HG02642 (cell line): ENCODE measurements at regions not wholly inside any gene's neighbourhood (a gene's known extent, or its start where the extent isn't known, plus 50 kb on each side); places are given as distances from the start of the nearest gene placed in this dataset.
"Not testable (repeated sequence)": the region's sequence is repeated elsewhere in the genome, so short reads cannot be mapped to it uniquely, and the experiment has no call there.

Source experiments
- ATAC-seq: cut with Tn5 transposase; IDR thresholded peaks from one replicate; pipeline ENCODE4 v1.9.1; 2021; ENCODE audit warnings: mild to moderate bottlenecking; ENCODE audit not compliant: unreplicated experiment, poor library complexity

GRCh38 chr2:107093426-107093957, 207.5 kb upstream of the ST6GAL2 start:
- no peak for ATAC-seq

- no peak for ATAC-seq
Observed at GRCh38 chr2:107094450-107094986, 208.6 kb upstream of the ST6GAL2 start.

- no peak for ATAC-seq
Observed at GRCh38 chr2:107102176-107102575, 216.2 kb upstream of the ST6GAL2 start.

GRCh38 chr2:107107351-107107750, 221.4 kb upstream of the ST6GAL2 start:
- ATAC-seq, result no peak

- no peak for ATAC-seq
Observed at GRCh38 chr2:107108556-107108955, 222.6 kb upstream of the ST6GAL2 start.

GRCh38 chr2:107111623-107112022, 225.7 kb upstream of the ST6GAL2 start:
- no peak for ATAC-seq

GRCh38 chr2:107112561-107112960, 226.6 kb upstream of the ST6GAL2 start:
- ATAC-seq, result no peak

- no peak for ATAC-seq
Observed at GRCh38 chr2:107128381-107128780, 242.4 kb upstream of the ST6GAL2 start.

- ATAC-seq, result peak; percentile 94
Observed at GRCh38 chr2:107132070-107132469, 246.1 kb upstream of the ST6GAL2 start.

GRCh38 chr2:107132746-107133145, 246.8 kb upstream of the ST6GAL2 start:
- no peak for ATAC-seq

GRCh38 chr2:107133412-107133811, 247.4 kb upstream of the ST6GAL2 start:
- ATAC-seq, result no peak

- no peak for ATAC-seq
Observed at GRCh38 chr2:107136733-107137132, 250.8 kb upstream of the ST6GAL2 start.

GRCh38 chr2:107137706-107138105, 251.7 kb upstream of the ST6GAL2 start:
- ATAC-seq, result no peak

- ATAC-seq, result no peak
Observed at GRCh38 chr2:107146181-107146580, 260.2 kb upstream of the ST6GAL2 start.

GRCh38 chr2:107146645-107147044, 260.7 kb upstream of the ST6GAL2 start:
- ATAC-seq, result not testable (repeated sequence)

- ATAC-seq, result no peak
Observed at GRCh38 chr2:107148055-107148454, 262.1 kb upstream of the ST6GAL2 start.

GRCh38 chr2:107148496-107148895, 262.5 kb upstream of the ST6GAL2 start:
- ATAC-seq, result no peak

GRCh38 chr2:107160640-107161239, 274.8 kb upstream of the ST6GAL2 start:
- ATAC-seq, result no peak

- no peak for ATAC-seq
Observed at GRCh38 chr2:107168141-107168540, 282.2 kb upstream of the ST6GAL2 start.

GRCh38 chr2:107174171-107174570, 288.2 kb upstream of the ST6GAL2 start:
- no peak for ATAC-seq

GRCh38 chr2:107182981-107183380, 297.0 kb upstream of the ST6GAL2 start:
- no peak for ATAC-seq

GRCh38 chr2:107187870-107188269, 301.9 kb upstream of the ST6GAL2 start:
- no peak for ATAC-seq
